Karpas-422 (cell line): ENCODE measurements at regions not wholly inside any gene's neighbourhood (a gene's known extent, or its start where the extent isn't known, plus 50 kb on each side); places are given as distances from the start of the nearest gene placed in this dataset.

ENCODE experiments used
- DNase-seq: peaks from one replicate; pipeline ENCODE4 v3.0.0-alpha.2; 2015
- H2AFZ ChIP-seq: fragments of 200-600 bp; sonication (generic); 2 replicates; pipeline ENCODE4 v1.6.1; 2014; ENCODE audit warnings: antibody characterized with exemption, low read length, mixed read lengths
- H3K27ac ChIP-seq: fragments of 200-600 bp; sonication (generic); 2 replicates; pipeline ENCODE4 v1.5.1; 2014; ENCODE audit warnings: mild to moderate bottlenecking, low read length, moderate library complexity
- H3K27me3 ChIP-seq: fragments of 200-600 bp; sonication (generic); 2 replicates; pipeline ENCODE4 v1.6.1; 2014; ENCODE audit warnings: low read length, mixed read lengths
- H3K36me3 ChIP-seq: fragments of 200-600 bp; sonication (generic); 2 replicates; pipeline ENCODE4 v1.6.1; 2014; ENCODE audit warnings: low read length, mixed read lengths; ENCODE audit not compliant: insufficient read depth
- H3K4me1 ChIP-seq: fragments of 200-600 bp; sonication (generic); 2 replicates; pipeline ENCODE4 v1.6.1; 2014; ENCODE audit warnings: mild to moderate bottlenecking, low read length, mixed read lengths
- H3K4me2 ChIP-seq: fragments of 200-600 bp; sonication (generic); 2 replicates; pipeline ENCODE4 v1.6.1; 2014; ENCODE audit warnings: low read length, low read depth, mild to moderate bottlenecking; ENCODE audit not compliant: poor library complexity, severe bottlenecking
- H3K4me3 ChIP-seq: fragments of 200-600 bp; sonication (generic); 2 replicates; pipeline ENCODE4 v1.5.1; 2014; ENCODE audit warnings: mild to moderate bottlenecking, antibody characterized with exemption, low read length, mixed read lengths
- H3K79me2 ChIP-seq: fragments of 200-600 bp; sonication (generic); 2 replicates; pipeline ENCODE4 v1.6.1; 2014; ENCODE audit warnings: mild to moderate bottlenecking, low read length, mixed read lengths
- H3K9ac ChIP-seq: fragments of 200-600 bp; sonication (generic); 2 replicates; pipeline ENCODE4 v1.6.0; 2014; ENCODE audit warnings: low read length
- H3K9me2 ChIP-seq: fragments of 200-600 bp; sonication (generic), shearing (Covaris generic); replicated peaks from 2 replicates; pipeline ENCODE4 v1.6.0; 2014; ENCODE audit warnings: mild to moderate bottlenecking, low read length, moderate library complexity; ENCODE audit not compliant: insufficient read depth
- H3K9me3 ChIP-seq: fragments of 300-700, 200-600 bp; sonication (generic); 2 replicates; pipeline ENCODE4 v1.6.1; 2014; ENCODE audit warnings: low read length, mixed read lengths
- H4K20me1 ChIP-seq: fragments of 200-600 bp; sonication (generic); 2 replicates; pipeline ENCODE4 v1.6.1; 2014; ENCODE audit warnings: mild to moderate bottlenecking, antibody characterized with exemption, low read length, low read depth; ENCODE audit not compliant: insufficient read depth

DNA sequence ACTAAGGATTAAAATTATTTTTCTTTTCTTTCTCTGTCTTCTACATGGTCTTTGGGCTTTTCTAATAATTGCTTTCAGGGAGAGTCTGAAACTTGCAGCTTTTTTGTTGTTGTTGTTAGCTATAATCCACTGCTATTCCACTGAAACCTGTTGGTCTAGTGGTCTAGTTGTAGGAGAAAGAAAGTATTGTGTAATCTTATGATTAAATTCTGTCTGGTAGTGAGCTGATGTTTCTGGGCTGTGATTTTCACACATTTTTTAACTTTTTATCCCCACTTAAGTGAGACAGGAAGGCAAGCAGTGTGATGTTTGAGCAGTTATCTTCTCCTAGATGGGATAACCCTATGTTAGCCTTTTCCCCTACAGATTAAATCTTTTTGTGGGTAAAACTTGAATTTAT lies 825.2 kb downstream of the PCDH7 start:
- Histone ChIP-seq H2AFZ (no peak overlapping the region), H3K4me1 (no peaks in the 10 kb centered on the region), H3K27me3 (no peaks in the 10 kb centered on the region), H3K4me2 (no peak overlapping the region), H3K9me2 (no peaks in the 10 kb centered on the region), H3K27ac (no peak overlapping the region), H3K36me3 (no peaks in the 10 kb centered on the region), H3K9me3 (peaks cover 17% of the 10 kb centered on the region), H3K79me2 (no peaks in the 10 kb centered on the region), H3K4me3 (no peak overlapping the region), H4K20me1 (no peaks in the 10 kb centered on the region), H3K9ac (no peak overlapping the region)
- no peak for DNase-seq

DNA sequence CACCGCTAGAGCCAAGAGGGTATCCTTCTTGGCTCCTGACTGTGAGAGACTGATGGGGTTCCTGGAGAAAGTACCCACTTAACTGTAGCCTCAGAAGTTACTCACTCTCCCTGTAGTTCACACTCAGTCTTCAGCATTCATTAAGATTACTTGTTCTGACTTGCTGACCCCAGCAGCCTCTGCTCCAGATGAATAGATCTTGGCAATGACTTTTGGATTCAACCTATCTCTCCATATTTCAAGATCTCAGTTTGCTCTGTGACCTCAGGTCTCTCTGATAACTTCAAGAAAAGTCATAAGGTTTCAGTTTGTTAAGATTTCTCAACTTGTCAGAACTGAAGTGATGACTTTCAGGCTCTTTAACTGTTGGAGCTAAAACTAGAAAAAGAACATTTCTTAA lies 825.6 kb downstream of the PCDH7 start:
- H3K4me1 ChIP-seq = no peaks in the 10 kb centered on the region
- H3K4me2 ChIP-seq = no peak overlapping the region
- H3K27me3 ChIP-seq = no peaks in the 10 kb centered on the region
- H3K9ac ChIP-seq = no peak overlapping the region
- no peaks in the 10 kb centered on the region for H4K20me1 ChIP-seq
- no peaks in the 10 kb centered on the region for H3K36me3 ChIP-seq
- H3K9me3 ChIP-seq = peaks cover 19% of the 10 kb centered on the region
- DNase-seq = no peak
- H3K27ac ChIP-seq = no peak overlapping the region
- no peaks in the 10 kb centered on the region for H3K9me2 ChIP-seq
- H3K4me3 ChIP-seq = no peak overlapping the region
- H3K79me2 ChIP-seq = no peaks in the 10 kb centered on the region
- H2AFZ ChIP-seq = no peak overlapping the region

DNA sequence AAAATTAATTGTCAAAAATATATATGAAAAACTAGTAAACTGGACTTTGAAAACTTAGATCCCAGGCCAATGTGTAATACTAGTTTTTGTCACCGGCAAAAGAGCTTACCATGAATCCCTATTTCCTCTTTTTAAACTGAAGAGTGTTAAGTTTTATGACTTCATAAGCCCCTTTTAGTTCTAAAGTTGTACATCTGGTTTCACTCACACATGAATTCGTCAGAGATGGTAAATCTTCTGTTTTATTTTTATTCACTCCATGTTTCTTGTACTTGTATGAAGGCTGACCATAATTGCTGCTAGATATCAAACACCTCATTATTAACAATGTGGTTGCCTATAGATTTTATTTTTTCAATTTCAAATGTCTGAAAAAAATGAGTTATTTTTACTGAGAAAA lies 827.9 kb downstream of the PCDH7 start:
- Histone ChIP-seq H3K9me2 (no peaks in the 10 kb centered on the region), H3K27ac (no peak overlapping the region), H3K27me3 (no peaks in the 10 kb centered on the region), H3K79me2 (no peaks in the 10 kb centered on the region), H4K20me1 (no peaks in the 10 kb centered on the region), H2AFZ (no peak overlapping the region; the same call in 1 of the 2 replicates), H3K36me3 (no peaks in the 10 kb centered on the region), H3K9ac (no peak overlapping the region), H3K4me2 (no peak overlapping the region), H3K4me1 (no peaks in the 10 kb centered on the region), H3K9me3 (peaks cover 16% of the 10 kb centered on the region), H3K4me3 (no peak overlapping the region)
- DNase-seq = no peak

DNA sequence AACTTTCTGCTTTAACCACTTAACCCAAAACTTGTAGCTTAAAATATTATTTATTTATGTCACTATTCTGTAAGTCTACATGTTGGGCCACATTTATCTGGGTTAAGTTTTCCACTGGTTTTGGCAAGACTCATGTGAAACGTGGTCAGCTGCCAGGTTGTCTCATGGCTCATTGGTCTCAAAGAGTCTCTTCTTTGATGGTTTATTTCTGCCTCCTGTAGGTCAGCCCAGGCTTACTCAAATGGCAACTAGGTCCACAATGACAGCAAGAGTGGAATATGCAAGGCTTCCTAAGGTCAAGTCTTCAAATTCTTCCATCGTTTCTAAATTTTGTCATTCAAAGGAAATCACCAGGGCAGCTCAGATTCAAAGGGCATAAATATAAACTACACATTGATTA lies 828.7 kb downstream of the PCDH7 start:
- Histone ChIP-seq H4K20me1 (no peaks in the 10 kb centered on the region), H3K4me3 (no peak overlapping the region), H3K4me1 (no peaks in the 10 kb centered on the region), H3K9me2 (no peaks in the 10 kb centered on the region), H3K36me3 (no peaks in the 10 kb centered on the region), H3K79me2 (no peaks in the 10 kb centered on the region), H3K9ac (no peak overlapping the region), H3K4me2 (no peak overlapping the region), H3K27ac (no peak overlapping the region), H2AFZ (no peak overlapping the region), H3K9me3 (peaks cover 15% of the 10 kb centered on the region), H3K27me3 (no peaks in the 10 kb centered on the region)
- no peak for DNase-seq

DNA sequence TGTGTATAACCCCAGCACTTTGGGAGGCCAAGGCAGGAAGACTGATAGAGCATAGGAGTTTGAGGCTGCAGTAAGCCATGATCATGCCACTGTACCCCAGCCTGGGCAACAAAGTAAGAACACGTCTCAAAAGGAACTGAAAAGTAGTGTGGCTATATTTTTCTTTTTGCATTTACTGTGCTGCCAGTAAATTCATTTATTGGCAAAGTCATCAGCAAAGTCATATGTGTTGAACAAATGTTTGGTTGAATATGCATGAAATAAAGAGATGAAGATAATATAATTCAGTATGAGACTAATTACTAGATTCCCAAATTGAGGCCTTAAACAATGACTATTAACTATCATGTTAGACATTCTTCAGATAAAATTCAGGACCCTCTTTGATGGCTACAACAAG lies 829.1 kb downstream of the PCDH7 start:
- Histone ChIP-seq H3K27ac (no peak overlapping the region), H3K9ac (no peak overlapping the region), H2AFZ (no peak overlapping the region), H3K36me3 (no peaks in the 10 kb centered on the region), H3K79me2 (no peaks in the 10 kb centered on the region), H3K9me3 (peaks cover 13% of the 10 kb centered on the region), H3K4me1 (no peaks in the 10 kb centered on the region), H4K20me1 (no peaks in the 10 kb centered on the region), H3K27me3 (no peaks in the 10 kb centered on the region), H3K4me2 (no peak overlapping the region), H3K4me3 (no peak overlapping the region), H3K9me2 (no peaks in the 10 kb centered on the region)
- no peak for DNase-seq

DNA sequence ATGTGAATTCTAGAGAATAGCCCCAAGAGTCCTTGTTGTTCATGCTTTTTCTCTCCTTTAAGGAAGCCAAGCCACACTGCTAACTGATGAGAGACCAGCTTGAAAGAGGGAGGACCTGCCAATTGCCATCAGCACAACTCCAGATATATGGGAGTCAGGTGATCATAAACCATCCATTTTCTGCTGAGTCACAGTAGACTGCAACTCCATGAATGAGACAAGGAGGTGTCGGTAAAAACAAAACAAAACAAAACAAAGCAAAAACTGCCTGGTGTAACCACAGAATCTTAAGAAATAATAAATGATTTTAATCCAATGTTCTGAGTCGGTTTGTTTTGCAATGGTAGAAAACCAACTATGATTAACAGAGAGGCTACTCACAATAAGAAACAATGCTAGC lies 837.3 kb downstream of the PCDH7 start:
- Histone ChIP-seq H3K9me3 (peaks cover 7% of the 10 kb centered on the region; the same call in 1 of the 2 replicates), H3K4me1 (no peaks in the 10 kb centered on the region), H3K27ac (no peak overlapping the region), H3K79me2 (no peaks in the 10 kb centered on the region), H3K9me2 (no peaks in the 10 kb centered on the region), H3K4me3 (no peak overlapping the region), H2AFZ (no peak overlapping the region), H3K27me3 (no peaks in the 10 kb centered on the region), H4K20me1 (no peaks in the 10 kb centered on the region), H3K4me2 (no peak overlapping the region), H3K36me3 (no peaks in the 10 kb centered on the region), H3K9ac (no peak overlapping the region)
- DNase-seq = no peak

DNA sequence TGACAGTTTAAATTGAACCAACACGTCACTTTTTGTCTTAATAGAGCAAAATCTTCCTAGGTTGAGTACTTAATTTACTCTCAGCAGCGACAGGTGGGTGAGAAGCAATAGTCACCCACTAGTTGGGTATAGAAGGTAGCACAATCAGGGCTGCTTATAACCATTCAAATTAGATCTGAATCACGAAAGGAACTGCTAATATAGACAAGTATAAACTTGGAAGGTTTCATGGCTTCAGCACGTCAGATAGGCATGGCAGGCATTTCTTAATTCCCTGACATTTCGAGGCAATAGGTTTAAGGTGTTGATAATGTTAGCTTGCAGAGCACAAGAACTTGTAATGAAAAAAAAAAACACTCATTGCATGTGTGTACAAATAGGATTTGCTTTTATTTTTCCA lies 853.4 kb downstream of the PCDH7 start:
- Histone ChIP-seq H3K36me3 (no peaks in the 10 kb centered on the region), H3K27me3 (no peaks in the 10 kb centered on the region), H3K4me1 (no peaks in the 10 kb centered on the region), H3K4me3 (no peak overlapping the region), H3K9me2 (no peaks in the 10 kb centered on the region), H2AFZ (no peak overlapping the region), H3K79me2 (no peaks in the 10 kb centered on the region), H3K4me2 (no peak overlapping the region), H3K9ac (no peak overlapping the region), H3K9me3 (peaks cover 28% of the 10 kb centered on the region), H4K20me1 (no peaks in the 10 kb centered on the region), H3K27ac (no peak overlapping the region)
- no peak for DNase-seq

DNA sequence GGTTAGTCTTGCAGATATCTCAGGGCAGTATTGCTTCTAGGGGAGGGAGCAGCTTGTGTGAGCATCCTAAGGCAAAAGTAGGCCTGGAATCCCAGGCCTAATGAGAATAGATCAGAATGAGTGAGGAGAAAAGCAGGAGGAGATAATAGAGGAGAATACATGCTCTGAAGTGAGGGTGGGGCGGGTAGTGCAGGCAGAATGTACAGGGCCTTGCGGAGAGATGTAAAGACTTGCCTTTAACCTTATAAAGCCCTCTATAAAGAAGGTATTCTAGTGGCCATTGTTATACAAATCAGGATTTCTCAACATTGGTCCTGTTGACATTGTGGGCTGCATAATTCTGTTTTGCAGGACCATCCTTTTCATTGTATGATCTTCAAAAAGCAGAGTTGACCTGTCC lies 855.3 kb downstream of the PCDH7 start:
- no peaks in the 10 kb centered on the region for H4K20me1 ChIP-seq
- H3K79me2 ChIP-seq = no peaks in the 10 kb centered on the region

DNA sequence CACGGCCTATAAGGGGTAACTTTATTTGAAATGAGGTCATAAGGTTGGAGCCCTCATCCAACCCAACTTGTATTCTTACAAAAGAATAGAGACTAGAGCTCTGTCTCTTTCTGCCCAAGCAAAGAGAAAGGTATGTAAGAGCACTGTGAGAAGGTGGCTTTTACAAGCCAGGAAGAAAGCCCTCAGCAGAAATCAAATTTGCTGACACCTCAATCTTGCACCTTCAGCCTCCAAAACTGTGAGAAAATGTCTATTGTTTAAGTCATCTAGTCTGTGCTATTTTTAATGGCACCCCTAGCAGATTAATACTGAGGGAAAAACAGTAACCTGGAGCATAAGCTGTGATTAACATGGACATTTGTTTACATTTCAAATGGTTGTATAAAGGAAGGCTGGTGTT lies 860.7 kb downstream of the PCDH7 start:
- no peaks in the 10 kb centered on the region for H3K27me3 ChIP-seq
- H3K79me2 ChIP-seq = no peaks in the 10 kb centered on the region
- H3K4me3 ChIP-seq = no peak overlapping the region
- peaks cover 21% of the 10 kb centered on the region for H3K9me3 ChIP-seq
- no peak overlapping the region for H2AFZ ChIP-seq
- DNase-seq = no peak
- no peaks in the 10 kb centered on the region for H3K36me3 ChIP-seq
- no peaks in the 10 kb centered on the region for H3K9me2 ChIP-seq
- no peaks in the 10 kb centered on the region for H4K20me1 ChIP-seq
- H3K9ac ChIP-seq = no peak overlapping the region
- H3K4me2 ChIP-seq = no peak overlapping the region
- no peaks in the 10 kb centered on the region for H3K4me1 ChIP-seq
- H3K27ac ChIP-seq = no peak overlapping the region

More for the DNA sequence above, 855.3 kb downstream of the PCDH7 start:
- H3K4me2 ChIP-seq = no peak overlapping the region
- H3K36me3 ChIP-seq = no peaks in the 10 kb centered on the region
- no peaks in the 10 kb centered on the region for H3K27me3 ChIP-seq
- H3K4me3 ChIP-seq = no peak overlapping the region
- no peaks in the 10 kb centered on the region for H3K4me1 ChIP-seq
- H2AFZ ChIP-seq = no peak overlapping the region
- no peak overlapping the region for H3K9ac ChIP-seq
- peaks cover 24% of the 10 kb centered on the region for H3K9me3 ChIP-seq
- H3K27ac ChIP-seq = no peak overlapping the region
- no peak for DNase-seq
- no peaks in the 10 kb centered on the region for H3K9me2 ChIP-seq
